Left ventricle myocardium inferior (tissue), 1 donor: ENCODE measurements at regions not wholly inside any gene's neighbourhood (a gene's known extent, or its start where the extent isn't known, plus 50 kb on each side); places are given as distances from the start of the nearest gene placed in this dataset.

Experiments
- DNase-seq: peaks from one replicate; pipeline ENCODE4 v3.0.0-alpha.2; 2020
- H3K27ac ChIP-seq: fragments of 200-600 bp; replicated peaks from 2 replicates; pipeline ENCODE4 v1.8.0; 2021
- H3K27me3 ChIP-seq: fragments of 200-600 bp; 2 replicates; pipeline ENCODE4 v1.8.0; 2021; ENCODE audit warnings: low read depth
- H3K36me3 ChIP-seq: fragments of 200-600 bp; 2 replicates; pipeline ENCODE4 v1.8.0; 2021
- H3K4me1 ChIP-seq: fragments of 200-600 bp; 2 replicates; pipeline ENCODE4 v1.8.0; 2021
- H3K4me3 ChIP-seq: fragments of 200-600 bp; 2 replicates; pipeline ENCODE4 v1.8.0; 2021; ENCODE audit warnings: mild to moderate bottlenecking, moderate library complexity
- H3K9me3 ChIP-seq: fragments of 200-600 bp; replicated peaks from 2 replicates; pipeline ENCODE4 v1.8.0; 2021
- intact Hi-C: fragments of 100-400 bp; cut with micrococcal nuclease; formaldehyde crosslinking; loops from one replicate; pipeline ENCODE4 v1.11.0; 2022
- TF ChIP-seq, protein P1 (sequence below): fragments of 200-600 bp; IDR thresholded peaks from 2 replicates; pipeline ENCODE4 v1.8.0; 2021; ENCODE audit warnings: antibody characterized with exemption, mild to moderate bottlenecking, borderline replicate concordance
- donor health status: DM: no; HTN: yes; CAD: no; lungs with severe emphysema.

DNA sequence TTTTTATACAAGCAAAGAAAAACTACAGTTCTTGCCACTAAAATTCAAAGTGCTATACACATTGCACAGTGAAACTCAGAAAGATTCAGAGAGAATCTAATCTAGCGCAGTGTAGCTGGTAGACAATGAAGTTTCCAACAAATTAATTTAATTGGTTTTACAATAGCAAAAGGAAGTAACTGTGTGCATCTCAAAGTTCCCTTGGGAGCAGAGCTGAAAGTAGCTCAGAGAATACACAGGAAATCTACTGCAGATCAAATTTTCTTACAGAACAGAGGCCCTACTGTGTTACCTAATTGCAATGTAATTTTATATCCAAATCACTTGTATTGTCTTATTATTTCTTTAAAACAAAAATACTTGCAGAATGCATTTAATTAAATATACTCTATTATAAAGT lies 1396.2 kb upstream of the TENM4 start:
- intact Hi-C loops = no loop called here

DNA sequence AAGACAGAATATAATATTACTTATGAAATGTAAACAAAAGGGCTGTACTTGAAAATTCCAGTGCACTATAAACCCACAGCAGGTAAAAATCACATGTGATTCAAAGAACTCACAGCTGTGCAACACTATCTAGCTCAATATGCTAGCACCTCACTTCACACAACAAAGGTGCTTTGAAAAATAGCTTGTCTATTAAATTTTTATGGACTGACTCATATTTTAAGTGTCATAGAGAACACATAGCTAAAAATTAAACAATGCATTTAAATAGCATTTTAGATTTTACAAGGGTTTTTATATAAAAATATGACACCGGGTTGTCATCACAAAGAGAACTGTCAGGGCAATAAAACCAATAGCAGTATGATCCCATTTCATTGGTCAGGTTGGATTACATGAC lies 1390.5 kb upstream of the TENM4 start:
- H3K27ac ChIP-seq = no peak overlapping the region
- H3K4me3 ChIP-seq = no peak overlapping the region
- DNase-seq = no peak
- no peaks in the 10 kb centered on the region for H3K36me3 ChIP-seq
- no peaks in the 10 kb centered on the region for H3K4me1 ChIP-seq
- no peaks in the 10 kb centered on the region for H3K27me3 ChIP-seq
- no peaks in the 10 kb centered on the region for H3K9me3 ChIP-seq
- intact Hi-C loops = no loop called here
- TF ChIP-seq, protein P1, sequence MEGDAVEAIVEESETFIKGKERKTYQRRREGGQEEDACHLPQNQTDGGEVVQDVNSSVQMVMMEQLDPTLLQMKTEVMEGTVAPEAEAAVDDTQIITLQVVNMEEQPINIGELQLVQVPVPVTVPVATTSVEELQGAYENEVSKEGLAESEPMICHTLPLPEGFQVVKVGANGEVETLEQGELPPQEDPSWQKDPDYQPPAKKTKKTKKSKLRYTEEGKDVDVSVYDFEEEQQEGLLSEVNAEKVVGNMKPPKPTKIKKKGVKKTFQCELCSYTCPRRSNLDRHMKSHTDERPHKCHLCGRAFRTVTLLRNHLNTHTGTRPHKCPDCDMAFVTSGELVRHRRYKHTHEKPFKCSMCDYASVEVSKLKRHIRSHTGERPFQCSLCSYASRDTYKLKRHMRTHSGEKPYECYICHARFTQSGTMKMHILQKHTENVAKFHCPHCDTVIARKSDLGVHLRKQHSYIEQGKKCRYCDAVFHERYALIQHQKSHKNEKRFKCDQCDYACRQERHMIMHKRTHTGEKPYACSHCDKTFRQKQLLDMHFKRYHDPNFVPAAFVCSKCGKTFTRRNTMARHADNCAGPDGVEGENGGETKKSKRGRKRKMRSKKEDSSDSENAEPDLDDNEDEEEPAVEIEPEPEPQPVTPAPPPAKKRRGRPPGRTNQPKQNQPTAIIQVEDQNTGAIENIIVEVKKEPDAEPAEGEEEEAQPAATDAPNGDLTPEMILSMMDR = no peak

More for the DNA sequence above, 1396.2 kb upstream of the TENM4 start:
- Histone ChIP-seq H3K36me3 (no peaks in the 10 kb centered on the region), H3K9me3 (no peaks in the 10 kb centered on the region), H3K4me1 (no peaks in the 10 kb centered on the region), H3K27ac (no peak overlapping the region), H3K4me3 (no peak overlapping the region), H3K27me3 (no peaks in the 10 kb centered on the region)
- DNase-seq = no peak
- TF ChIP-seq, protein P1 = no peak

DNA sequence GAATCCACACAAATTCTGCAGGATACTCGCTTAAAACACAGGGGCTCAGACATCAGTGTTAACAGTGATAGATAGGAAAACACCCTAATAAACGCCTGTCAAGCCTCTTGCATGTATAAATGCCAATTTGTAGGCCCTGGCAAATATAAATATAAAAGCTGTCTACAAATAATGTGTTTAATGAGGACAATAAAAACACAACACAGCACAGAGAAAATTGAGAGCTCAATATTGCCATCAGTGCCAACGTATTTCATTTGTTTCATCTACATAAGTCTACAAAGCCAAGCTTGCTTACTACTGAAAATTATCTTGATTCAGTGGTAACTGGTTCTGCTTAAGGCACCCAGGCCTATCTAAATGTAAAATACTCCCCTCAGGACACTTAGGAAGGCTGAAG lies 1387.0 kb upstream of the TENM4 start:
- H3K9me3 ChIP-seq = no peaks in the 10 kb centered on the region
- TF ChIP-seq, protein P1 = no peak
- no peak for DNase-seq
- no peak overlapping the region for H3K27ac ChIP-seq
- intact Hi-C loops = no loop called here
- no peaks in the 10 kb centered on the region for H3K27me3 ChIP-seq
- no peaks in the 10 kb centered on the region for H3K4me1 ChIP-seq
- no peak overlapping the region for H3K4me3 ChIP-seq
- H3K36me3 ChIP-seq = no peaks in the 10 kb centered on the region

DNA sequence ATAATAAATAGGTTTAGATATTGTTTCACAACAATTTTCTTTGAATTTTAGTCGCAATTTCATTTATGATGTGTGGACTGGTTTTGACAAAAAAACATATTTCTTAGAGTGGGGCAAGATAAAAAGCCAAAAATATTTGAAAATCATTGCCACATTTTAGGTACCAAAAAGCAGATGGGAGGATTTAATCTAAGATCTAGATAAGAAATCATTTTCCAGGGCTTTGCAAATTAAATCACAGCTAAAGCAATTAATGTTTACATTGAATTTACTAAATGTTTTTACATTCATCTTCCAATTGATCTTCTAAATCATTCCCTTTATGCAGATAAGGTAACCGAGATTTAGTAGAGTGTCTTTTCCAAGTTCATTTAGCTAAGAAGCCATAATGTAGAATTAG lies 1386.0 kb upstream of the TENM4 start:
- intact Hi-C loops = no loop called here
- Histone ChIP-seq H3K4me1 (no peaks in the 10 kb centered on the region), H3K9me3 (no peaks in the 10 kb centered on the region), H3K36me3 (no peaks in the 10 kb centered on the region), H3K27ac (no peak overlapping the region), H3K27me3 (no peaks in the 10 kb centered on the region), H3K4me3 (no peak overlapping the region)
- no peak for DNase-seq
- TF ChIP-seq, protein P1 = no peak

DNA sequence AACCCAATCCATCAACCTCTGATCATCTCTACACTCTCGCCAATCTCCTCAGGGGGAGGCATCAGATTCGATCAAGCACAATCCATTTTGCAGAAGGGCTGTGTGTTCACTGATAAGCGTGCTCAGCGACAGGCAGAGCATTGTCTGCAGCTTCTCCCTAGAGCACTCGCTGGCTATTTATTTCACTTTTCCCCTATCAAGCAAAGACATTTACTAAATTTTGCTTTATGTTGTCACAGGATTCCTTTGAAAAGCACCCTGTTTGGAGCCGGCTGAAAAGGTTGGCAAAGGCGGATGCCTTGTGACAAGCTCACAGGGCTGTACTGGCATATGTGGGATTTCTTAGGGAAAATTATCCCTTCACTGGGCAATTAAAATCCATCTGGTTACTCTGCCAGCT lies 1381.5 kb upstream of the TENM4 start:
- TF ChIP-seq, protein P1 = no peak

DNA sequence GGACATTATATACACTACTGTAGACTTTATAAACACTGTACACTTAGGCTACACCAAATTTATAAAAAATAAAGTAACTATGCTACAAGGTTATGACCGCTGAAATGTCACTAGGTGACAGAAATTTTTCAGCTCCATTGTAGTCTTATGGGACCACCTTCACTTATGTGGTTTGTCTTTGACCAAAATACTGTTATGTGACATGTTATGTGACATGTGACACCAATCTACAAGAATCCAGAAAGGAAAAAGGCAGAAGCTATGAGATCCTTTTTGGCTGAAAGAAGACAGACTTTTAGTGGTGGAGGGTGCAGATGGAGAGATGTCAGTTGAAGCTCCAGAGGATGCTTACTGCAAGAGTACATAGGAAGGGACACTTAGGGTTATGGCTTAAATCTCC lies 1378.4 kb upstream of the TENM4 start:
- H3K27ac ChIP-seq = no peak overlapping the region
- TF ChIP-seq, protein P1 = no peak
- DNase-seq = no peak
- no peaks in the 10 kb centered on the region for H3K4me1 ChIP-seq
- intact Hi-C loops = no loop called here
- no peak overlapping the region for H3K4me3 ChIP-seq
- H3K27me3 ChIP-seq = no peaks in the 10 kb centered on the region
- no peaks in the 10 kb centered on the region for H3K36me3 ChIP-seq
- H3K9me3 ChIP-seq = no peaks in the 10 kb centered on the region

More for the DNA sequence above, 1381.5 kb upstream of the TENM4 start:
- no peak overlapping the region for H3K27ac ChIP-seq
- no peaks in the 10 kb centered on the region for H3K4me1 ChIP-seq
- H3K36me3 ChIP-seq = no peaks in the 10 kb centered on the region
- no peaks in the 10 kb centered on the region for H3K9me3 ChIP-seq
- no peaks in the 10 kb centered on the region for H3K27me3 ChIP-seq
- no peak for DNase-seq
- intact Hi-C loops = no loop called here
- H3K4me3 ChIP-seq = no peak overlapping the region
